Stimulated activated CD4-positive, alpha-beta T cell treated with anti-CD3 and anti-CD28 coated beads, Interleukin-1b, Interleukin-23, amount 100 ng/mL, for 24 hours (primary cell): ENCODE measurements at regions not wholly inside any gene's neighbourhood (a gene's known extent, or its start where the extent isn't known, plus 50 kb on each side); places are given as distances from the start of the nearest gene placed in this dataset.

Experiments used
- DNase-seq, 4 experiments: peaks; one replicate each; pipeline ENCODE4 v3.0.0-alpha.2; 2020; ENCODE audit warnings: low read depth in 4 of 4, low spot score in 1 of 4

DNA sequence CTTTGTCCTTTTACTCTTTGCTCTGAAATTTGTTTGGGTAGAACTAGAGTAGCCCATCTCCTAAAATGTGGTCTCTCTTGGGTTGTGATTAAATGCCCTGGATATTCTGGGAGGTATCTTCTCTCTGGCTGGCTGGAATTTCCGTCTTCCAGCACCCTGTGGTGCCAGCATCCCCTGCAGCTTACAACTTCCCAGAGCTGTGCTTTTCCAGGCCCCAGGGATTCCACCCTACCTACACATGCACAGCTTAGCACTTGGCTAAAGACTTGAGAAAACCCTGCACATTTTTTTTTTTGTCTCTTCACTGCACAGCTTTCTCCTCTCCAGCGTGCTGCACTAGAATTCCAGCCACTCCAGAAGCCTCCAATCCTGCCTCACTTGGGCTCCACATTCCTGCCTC lies 334.7 kb downstream of the IRS2 start:
- DNase-seq = no peak

DNA sequence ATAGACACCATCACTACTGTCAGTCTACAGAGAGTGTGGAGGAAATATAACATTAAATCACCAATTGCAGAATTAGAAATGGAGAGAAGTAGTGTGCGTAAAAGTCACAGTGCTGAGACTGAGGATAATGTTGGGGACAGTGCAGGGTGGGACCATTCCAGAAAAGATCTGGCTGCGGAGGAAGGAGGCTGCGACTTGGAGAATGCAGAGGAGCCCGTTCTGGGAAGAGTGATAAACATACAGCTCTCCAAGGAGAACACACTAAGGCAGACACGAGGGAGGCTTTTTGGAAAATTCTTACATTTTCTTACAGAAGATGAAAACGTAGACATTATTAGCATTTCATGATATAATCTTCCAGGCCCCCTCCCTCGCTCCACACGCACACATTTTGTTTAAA lies 337.8 kb downstream of the IRS2 start:
- DNase-seq = no peak

DNA sequence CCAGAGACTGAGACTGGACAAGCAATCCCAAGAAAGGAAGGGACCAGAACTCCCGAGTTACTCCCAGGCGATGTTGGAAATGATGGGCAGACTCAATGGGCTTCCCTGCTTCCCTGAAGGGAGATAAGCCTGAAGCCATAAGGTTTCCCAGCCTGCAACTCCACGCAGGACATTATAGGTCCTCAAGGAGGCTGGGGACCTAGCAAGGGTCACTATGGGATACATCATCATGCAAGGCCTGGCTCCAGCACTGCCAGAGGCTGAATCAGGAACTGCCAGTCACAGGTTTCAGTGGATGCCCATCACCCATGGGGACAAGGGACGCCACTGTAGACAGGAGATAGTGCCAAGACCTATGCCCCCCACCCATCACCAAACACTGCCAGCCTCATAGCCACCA lies 338.7 kb downstream of the IRS2 start:
- no peak for DNase-seq

DNA sequence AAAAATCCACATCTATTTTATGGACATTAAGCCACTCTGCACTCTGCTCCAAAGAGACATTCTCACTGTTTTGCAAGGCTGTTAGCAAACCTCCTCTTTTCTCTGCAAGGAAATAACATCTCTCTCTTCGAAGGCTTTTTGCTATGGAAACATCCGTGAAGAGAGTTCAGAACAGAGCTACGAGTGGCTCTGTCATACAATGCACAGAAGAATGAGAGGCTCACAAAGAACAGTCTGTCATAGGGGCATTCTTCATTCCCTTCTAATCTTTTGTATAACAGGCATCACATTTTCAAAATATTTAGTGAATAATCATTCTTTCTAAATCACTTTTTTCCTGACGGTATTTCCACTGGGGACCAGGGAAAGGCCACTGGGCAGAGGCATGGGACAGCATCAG lies 346.1 kb downstream of the IRS2 start:
- DNase-seq = no peak

DNA sequence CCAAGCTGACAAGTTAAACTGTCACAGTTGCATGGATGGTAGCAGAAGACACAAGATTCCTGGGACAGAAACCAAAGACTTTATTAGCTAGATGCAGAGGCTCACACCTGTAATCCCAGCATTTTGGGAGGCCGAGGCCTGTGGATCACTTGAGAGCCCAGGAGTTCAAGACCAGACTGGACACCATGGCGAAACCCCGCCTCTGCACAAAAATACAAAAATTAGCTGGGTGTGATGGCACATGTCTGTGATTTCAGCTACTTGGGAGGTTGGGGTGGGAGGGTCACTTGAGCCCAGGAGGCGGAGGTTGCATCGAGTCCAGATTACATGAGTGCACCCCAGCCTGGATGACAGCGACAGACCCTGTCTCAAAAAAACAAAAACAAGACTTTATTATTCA lies 346.6 kb downstream of the IRS2 start:
- DNase-seq = no peak

DNA sequence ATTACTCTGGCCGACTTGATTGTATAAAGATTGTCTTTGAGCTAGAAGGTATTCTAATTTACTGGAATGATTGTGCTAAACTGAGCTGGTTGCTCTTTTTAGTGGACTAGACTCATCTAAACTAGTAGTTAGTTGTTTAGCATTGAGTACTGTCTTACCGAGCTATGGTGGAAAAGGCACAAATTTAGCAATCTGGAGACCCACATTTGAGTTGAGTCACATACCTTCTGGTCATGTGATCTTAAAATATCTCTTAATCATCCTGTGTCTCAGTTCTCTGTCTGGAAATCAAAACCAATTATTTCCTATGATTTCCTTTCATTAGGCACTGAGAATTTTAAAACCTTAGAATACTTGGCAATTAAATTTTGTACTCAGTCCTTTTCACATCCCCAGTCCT lies 349.5 kb downstream of the IRS2 start:
- no peak for DNase-seq

DNA sequence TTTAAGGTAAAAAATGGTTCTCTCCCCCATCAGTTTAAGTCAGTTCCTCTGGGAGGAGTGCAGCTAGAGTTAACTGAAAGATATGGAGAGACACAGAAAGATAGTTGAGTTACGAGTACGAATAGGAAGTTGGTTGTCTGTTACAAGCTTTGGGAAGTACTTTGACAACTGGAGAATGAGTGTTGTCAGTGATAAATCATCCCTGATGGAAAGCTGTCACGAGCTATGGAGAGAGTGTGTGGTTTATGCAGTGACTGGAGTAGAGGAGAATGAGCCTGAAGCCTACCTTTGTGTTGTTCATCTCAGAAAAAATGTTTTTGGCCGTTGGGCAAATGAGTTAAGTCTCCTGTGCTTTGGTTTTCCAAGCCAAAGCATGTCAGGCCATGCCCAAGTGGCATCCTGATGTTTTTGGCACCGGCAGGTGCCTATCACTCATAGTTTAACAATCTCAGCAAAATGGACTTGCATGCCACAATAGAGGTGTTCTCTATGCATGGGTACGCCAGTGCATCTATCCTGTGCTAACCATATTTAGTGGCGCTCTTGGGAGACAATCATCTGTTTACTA lies 350.2 kb downstream of the IRS2 start:
- DNase-seq = no peak

DNA sequence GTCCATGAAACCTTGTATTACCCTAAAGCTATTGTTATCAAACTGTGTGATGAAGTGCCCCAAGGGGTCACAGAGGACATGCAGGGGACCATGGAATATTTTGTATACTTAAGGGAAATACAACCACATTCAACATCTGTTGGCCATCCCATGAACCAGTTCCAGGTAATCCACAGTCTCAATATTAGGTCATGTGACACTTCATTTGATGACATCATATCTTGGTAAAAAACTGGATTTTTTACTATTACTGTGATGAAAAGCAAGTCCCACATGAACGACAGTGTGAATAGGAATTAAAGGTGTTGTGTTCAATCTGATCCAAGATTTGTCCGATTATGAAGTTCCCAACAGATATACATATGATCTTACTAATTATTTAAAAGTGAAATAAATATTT lies 355.2 kb downstream of the IRS2 start:
- no peak for DNase-seq

DNA sequence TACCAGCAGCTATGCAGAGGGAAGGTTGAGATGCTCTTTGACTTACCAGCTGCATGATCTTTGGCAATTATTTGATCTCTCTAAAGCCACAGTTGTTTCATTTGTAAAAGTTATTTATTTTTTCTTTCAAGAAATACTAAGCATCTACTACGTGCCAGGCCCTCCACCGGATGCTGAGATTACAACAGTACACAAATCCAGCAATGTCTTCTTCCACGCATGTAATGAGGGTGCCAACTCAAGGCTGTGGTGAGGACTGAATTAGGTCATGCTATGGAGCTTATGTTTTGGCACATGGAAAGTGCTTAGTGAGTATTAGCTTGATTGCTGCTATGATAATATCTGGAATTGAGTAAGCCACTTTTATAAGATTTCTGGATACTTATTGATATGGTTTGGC lies 358.2 kb downstream of the IRS2 start:
- DNase-seq = no peak

DNA sequence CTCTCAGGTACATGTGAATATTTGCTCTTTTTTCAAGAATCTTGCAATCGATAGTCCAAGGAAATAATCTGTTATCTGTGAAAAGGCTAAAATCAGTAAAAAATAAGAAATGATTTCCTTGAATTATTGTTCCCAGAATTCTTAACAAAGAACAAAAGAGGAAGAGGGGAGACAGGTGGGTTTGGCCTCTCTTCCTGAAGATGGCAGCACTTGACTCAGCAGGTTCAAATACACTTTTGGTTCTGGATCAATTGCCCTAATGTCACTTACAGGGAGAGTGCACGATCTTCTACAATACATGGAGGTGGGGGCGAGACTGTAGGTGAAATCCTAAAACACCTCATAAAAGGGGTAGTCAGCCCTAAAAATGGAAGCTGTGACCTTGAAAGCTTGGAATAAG lies 358.7 kb downstream of the IRS2 start:
- no peak for DNase-seq

DNA sequence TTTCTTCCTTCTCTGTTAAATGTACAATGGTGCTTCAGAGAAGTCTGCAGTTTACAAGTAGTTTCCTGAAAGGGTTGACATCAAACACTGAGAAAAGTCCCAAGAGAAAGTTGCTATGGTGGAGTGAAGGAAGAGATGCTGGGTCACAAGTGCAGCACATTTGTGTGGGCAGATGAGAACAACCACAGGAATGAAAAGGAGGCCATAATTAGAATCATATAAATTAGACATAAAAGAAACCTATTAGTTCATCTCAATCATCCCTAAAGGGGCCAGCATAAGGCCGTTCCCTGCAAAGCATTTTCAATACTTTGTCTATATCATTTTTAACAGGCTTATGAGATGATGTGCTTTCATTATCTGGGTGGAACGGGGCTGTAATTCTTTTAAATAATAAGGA lies 359.2 kb downstream of the IRS2 start:
- DNase-seq = no peak

DNA sequence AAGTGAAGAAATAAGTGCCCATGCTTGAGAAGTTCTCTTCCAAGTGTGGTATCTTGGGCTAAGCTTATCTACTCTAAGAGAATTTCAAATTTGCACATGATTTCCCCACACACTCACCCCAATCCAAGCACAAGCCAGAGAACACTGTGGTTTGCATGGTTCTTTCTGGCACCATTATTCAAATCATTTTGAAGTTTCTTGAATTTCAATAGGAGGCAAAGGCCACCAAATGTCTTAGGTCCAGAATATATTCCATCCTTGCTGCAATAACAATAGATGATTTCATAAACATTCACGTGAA lies 359.7 kb downstream of the IRS2 start:
- no peak for DNase-seq

DNA sequence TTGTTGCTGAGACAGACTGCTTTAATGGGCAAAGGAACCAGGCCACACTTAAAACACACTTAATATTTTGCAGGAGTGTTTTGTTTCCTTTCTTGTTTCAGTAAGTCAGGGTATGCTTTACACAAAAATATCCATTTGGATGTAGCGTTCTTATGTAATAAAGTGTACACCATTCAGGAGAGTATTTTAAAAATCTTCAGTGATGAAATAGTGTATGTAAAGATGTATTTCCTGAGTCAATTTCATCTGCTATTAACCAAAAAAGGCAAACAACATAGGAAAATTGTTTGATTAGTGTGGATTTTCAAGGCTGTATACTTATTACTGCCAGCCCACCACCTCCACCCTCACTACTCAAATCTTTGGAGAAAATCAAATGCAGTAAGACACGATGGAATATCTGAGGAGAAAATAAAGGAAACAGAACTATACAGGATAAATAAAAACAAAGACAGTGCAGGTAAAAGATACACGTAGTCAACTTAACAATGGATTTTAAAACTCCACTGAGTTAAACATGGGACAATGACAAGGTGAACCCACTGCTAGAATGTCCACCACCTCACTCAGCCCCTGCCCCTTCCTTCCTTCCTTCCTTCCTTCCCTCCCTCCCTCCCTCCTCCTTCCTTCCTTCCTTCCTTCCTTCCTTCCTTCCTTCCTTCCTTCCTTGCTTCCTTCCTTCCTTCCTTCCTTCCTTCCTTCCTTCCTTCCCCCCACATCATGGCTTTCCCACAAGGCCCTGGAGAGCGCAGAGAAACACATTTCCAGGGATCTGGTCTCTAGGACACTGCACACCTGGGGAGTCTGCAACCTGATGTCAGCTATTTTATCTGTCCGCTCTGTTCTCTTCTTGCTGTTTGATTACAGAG lies 360.3 kb downstream of the IRS2 start:
- no peak for DNase-seq

DNA sequence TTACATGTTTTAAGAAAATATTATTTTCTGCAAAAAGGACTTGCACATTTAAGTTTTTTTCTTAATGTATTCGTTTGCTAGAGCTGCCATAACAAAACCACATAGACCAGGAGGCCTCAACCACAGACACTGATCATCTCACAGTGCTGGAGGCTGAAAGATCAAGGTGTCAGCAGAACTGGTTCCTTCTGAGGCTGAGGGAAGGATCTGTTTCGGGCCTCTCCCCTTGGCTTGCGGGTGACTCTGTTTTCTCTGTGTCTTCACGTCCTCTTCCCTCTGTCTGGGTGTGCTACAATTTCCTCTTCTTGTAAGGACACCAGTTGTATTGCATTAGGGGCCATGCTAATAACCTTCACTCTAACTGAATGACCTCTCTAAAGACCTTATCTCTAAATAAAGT lies 364.2 kb downstream of the IRS2 start:
- no peak for DNase-seq

DNA sequence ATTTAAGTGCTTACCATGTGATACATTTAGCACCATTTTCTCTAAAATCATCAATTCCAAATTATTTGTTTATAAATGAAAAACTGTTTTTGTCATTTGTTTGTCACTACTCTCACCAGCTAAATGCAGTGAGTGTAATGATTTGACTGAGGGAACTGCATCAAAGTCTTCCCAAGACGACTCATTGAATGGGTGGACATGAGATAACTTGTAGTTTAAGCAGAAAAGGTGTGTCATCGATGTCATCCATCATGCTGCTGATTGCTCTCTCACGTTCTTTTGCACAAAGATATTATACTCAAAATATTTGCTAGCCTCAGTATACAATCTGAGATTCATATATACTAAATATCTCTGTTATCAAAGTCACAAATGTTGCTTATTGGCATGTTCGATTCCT lies 366.5 kb downstream of the IRS2 start:
- DNase-seq = no peak

DNA sequence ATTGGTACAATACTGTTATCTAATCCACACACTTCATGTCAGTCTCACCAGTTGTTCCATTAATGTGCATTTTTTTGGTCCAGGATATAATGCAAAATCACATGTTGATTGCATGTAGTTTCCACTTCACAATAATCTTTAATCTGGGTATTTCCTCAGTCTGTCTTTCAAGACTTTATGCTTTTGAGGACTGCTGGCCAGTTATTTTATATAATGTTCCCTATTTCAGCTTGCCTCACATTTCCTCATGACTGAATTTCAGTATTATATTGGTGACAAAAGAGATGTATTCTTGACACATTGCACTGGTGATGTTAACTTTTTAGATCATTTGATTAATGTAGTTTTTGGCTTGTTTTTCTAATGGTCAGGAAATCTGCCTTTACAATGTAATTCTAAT lies 368.3 kb downstream of the IRS2 start:
- DNase-seq = no peak

DNA sequence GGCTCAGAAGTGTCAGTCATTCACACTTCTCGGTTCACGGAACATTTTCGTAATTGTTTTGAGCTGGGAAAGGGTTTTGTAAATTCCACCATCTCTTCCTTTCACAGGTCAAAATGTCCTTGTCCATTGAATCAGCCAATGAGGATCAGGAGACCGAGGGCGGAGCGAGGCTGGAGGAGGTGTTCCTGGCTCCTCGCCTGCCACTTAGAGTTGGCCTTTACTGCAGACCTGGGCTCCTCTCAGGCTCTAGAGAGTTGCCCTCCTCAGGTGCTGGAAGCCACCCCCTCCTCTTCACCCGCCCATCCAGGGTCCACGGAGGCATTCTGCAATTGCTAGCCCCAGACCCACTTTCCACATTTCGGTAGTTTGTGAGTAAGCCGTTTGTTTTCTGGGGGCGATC lies 370.4 kb downstream of the IRS2 start:
- DNase-seq = no peak

DNA sequence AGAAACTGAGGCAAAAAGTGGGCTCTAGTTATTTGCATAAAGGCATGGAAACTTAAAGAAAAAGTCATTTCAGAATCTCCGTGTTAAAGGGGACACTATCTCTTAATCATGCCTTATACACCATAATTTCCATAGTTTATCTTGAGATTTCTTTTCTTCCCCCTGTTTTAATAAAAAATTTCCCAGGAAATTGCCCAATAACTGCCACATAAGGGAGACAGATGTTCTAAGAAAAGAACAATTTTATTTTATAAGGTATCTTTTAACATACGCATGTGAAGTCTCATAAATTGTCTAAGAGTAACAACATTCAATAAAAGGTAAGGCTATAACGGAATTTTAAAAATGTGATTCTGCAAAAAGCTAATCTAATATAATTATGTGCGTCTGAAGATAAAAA lies 371.3 kb downstream of the IRS2 start:
- no peak for DNase-seq

DNA sequence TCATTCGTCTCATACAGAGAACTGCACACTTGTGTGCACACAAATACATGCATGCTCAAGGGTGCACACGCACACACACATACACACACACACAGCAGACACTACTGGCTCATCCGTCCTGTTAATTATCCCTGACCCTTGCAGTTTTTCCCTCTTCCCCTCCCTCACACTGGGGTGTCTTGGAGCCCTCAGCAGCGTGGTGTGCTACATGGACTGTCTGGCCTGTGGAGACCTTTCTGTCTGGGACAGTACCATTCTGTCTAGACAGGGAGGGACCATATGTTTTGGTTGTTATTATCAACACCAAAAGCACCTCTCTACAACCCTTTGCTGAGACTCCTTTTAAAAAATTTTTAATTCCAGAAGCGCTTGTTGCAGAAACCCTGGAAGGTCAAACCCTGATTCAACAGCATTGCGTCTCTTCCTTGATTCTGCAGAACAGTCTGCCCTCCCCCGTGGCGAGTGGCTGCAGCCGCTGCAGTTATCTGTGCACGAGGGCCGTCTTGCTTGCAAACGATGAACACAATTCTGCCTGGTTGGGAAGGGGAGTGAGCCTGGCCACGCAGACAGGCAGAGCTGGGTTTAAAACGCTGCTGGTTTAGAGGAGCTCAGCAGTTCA lies 374.0 kb downstream of the IRS2 start:
- no peak for DNase-seq

DNA sequence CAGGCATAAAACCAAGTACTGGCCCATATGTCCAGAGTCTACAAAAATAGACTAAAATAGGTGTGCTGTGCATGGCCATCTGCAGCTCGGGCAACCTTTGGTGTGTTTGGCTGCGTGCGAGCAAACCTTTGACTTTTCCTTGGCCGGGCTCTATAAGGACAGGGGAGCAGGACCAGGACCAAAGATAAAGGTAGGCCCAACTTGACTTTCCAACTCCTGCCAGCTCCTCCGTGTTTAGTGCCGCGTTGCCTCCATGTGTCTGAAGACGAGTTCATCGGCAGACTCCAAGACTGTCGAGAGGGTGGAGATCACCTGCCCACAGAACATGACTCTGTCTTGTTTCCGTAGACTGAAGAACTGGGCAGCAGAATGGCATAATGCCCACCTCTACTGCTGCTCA lies 375.5 kb downstream of the IRS2 start:
- DNase-seq = no peak

DNA sequence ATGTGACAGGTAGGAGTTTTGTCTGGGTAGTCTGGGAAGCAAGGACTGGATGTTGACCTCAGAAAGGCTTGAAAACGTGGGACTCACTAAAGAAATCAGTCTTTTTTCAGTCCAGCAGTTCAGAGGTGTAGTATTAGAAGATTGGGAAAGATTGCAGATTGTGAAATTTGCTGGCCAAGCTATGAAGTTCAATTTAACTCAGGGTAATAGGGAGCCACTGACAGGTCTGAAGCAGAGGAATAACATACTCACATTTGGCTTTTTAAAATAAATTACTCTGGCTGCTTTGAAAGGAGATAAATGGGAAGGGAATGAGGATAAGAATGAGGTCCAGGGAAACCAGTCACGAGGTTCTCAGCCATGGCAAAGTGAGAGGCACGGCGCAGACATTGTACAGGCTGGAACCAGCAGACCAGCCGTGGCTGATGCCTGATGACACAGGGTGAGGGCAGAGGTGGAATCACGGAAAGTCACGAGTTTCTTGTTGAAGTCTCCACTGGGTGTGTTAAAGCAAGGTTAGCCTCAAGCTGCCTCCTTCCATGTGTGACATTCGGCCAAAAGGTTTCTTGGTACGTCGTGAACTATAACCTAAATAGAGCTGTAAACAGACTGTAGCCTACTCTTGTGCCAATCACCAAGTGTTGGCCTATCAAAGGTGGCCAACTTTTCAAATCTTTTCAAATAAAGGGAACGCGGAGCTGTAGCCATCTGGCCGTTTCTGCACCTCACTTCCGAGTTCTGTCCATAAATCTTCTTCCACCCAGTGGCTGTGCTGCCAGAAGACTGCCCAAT lies 377.6 kb downstream of the IRS2 start:
- DNase-seq = no peak

DNA sequence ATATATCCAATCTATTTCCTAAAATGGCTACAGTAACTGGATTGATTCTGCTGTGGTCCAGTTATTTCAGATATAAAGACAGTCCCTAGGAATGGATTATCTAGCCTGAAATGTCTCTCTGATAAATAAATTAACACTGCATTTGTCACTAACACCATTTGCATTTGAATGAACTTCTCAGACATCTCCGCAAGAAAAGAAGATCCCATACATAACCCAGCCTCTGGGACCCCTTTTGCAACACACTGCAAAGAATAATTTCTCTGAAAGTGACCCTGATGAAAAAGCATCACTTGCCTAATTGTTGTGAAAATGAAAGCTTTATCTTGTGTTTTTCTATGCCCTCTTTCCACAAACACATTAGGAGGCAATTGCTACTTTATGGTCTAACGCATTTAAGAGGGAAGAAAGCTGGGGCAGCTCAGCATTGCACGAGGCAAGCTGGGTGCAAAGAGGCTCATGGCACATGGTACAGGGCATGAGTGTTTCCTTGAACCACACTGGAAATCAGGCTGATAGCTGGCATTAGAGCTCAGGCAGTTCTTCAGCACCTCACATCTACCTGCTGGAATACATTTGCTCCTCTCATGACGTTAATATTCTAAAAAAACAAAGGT lies 379.9 kb downstream of the IRS2 start:
- no peak for DNase-seq
